Endothelial cell of umbilical vein (primary cell): ENCODE measurements at regions not wholly inside any gene's neighbourhood (a gene's known extent, or its start where the extent isn't known, plus 50 kb on each side); places are given as distances from the start of the nearest gene placed in this dataset.

Source experiments
- BruUV-seq: library from RNA; stranded (reverse); fragments of 400-500 nt; replicated peaks from 2 replicates; lab custom pipeline; 2021; lab: Mats Ljungman, UMichigan
- CTCF ChIA-PET: fragments of 300-600, 350-600 bp; sonication (Branson Sonifier 250); formaldehyde crosslinking; loops from one replicate; lab custom pipeline; 2021; ENCODE audit warnings: antibody characterized with exemption, inconsistent platforms; lab: Charles Lee
- POLR2A ChIA-PET: fragments of 300-600, 350-600 bp; sonication (Branson Sonifier 250); formaldehyde crosslinking; loops from one replicate; lab custom pipeline; 2021; ENCODE audit warnings: antibody characterized with exemption, inconsistent platforms; lab: Charles Lee
- DNase-seq: peaks from one replicate; pipeline ENCODE4 v3.0.0-alpha.2; 2011; ENCODE audit warnings: low read depth, low spot score
- FAIRE-seq: peaks from 2 replicates; lab custom pipeline; 2011; peaks lifted over from hg19 to GRCh38; lab: Jason Lieb, UNC
- H2AFZ ChIP-seq: 2 replicates; pipeline ENCODE4 v1.6.0; 2012; ENCODE audit warnings: low read depth, low read length, control low read depth, inconsistent platforms
- H3K27ac ChIP-seq: 2 replicates; pipeline ENCODE4 v1.5.1; 2011; ENCODE audit warnings: low read depth, mild to moderate bottlenecking, control low read depth, low read length, moderate library complexity; ENCODE audit not compliant: insufficient read depth
- H3K27me3 ChIP-seq, 2 experiments: 2 replicates each; pipeline versions ENCODE4 v1.6.0 to v1.6.1; 2011; ENCODE audit warnings: low read length in 2 of 2, mixed read lengths in 1 of 2; ENCODE audit not compliant: control insufficient read depth in 2 of 2, insufficient read depth in 2 of 2
- H3K36me3 ChIP-seq, 2 experiments: 2 replicates in 1 of 2; 3 replicates in 1 of 2; pipeline ENCODE4 v1.5.1; 2011; ENCODE audit warnings: low read length in 2 of 2, mild to moderate bottlenecking in 1 of 2, moderate library complexity in 1 of 2; ENCODE audit not compliant: control insufficient read depth in 2 of 2, insufficient read depth in 2 of 2; ENCODE audit errors: extremely low read depth in 1 of 2
- H3K4me1 ChIP-seq: 3 replicates; pipeline ENCODE4 v1.5.1; 2011; ENCODE audit warnings: mild to moderate bottlenecking, low read length; ENCODE audit not compliant: control insufficient read depth, insufficient read depth; ENCODE audit errors: extremely low read depth
- H3K4me2 ChIP-seq: 2 replicates; pipeline ENCODE4 v1.6.1; 2011; ENCODE audit warnings: low read length, control low read depth, mixed read lengths; ENCODE audit not compliant: insufficient read depth
- H3K4me3 ChIP-seq, 3 experiments: fragments of 200-600 bp in 1 of 3; sonication (generic), shearing (Covaris generic) in 1 of 3; replicated peaks in 1 of 3; 2 replicates each; pipeline ENCODE4 v1.5.1; 2011 to 2016; ENCODE audit warnings: control low read depth in 3 of 3, low read length in 3 of 3, mild to moderate bottlenecking in 2 of 3, inconsistent platforms in 1 of 3, low read depth in 1 of 3, moderate library complexity in 1 of 3; ENCODE audit not compliant: insufficient read depth in 1 of 3
- H3K79me2 ChIP-seq: 2 replicates; pipeline ENCODE4 v1.6.0; 2012; ENCODE audit warnings: low read length, inconsistent platforms; ENCODE audit not compliant: control insufficient read depth, insufficient read depth
- H3K9ac ChIP-seq: replicated peaks from 2 replicates; pipeline ENCODE3; 2011; ENCODE audit warnings: low read length, control low read depth; ENCODE audit not compliant: insufficient read depth; ENCODE audit errors: extremely low read depth
- H3K9me1 ChIP-seq: replicated peaks from 3 replicates; pipeline ENCODE4 v1.6.0; 2011; ENCODE audit warnings: mild to moderate bottlenecking, low read length; ENCODE audit not compliant: control insufficient read depth, insufficient read depth; ENCODE audit errors: extremely low read depth
- H3K9me3 ChIP-seq: replicated peaks from 2 replicates; pipeline ENCODE4 v1.5.1; 2012; ENCODE audit warnings: low read length, inconsistent platforms; ENCODE audit not compliant: control insufficient read depth, insufficient read depth
- H4K20me1 ChIP-seq: replicated peaks from 2 replicates; pipeline ENCODE3; 2011; ENCODE audit warnings: mild to moderate bottlenecking, low read length; ENCODE audit not compliant: control insufficient read depth, insufficient read depth; ENCODE audit errors: extremely low read depth
- EZH2 ChIP-seq: IDR thresholded peaks from 2 replicates; pipeline ENCODE4 v1.6.1; 2012; ENCODE audit warnings: borderline replicate concordance, low read depth, mild to moderate bottlenecking, moderate library complexity, low read length, inconsistent platforms; ENCODE audit not compliant: severe bottlenecking
- FOS ChIP-seq: IDR thresholded peaks from 2 replicates; pipeline ENCODE4 v1.6.1; 2011; ENCODE audit warnings: mild to moderate bottlenecking, low read length, moderate library complexity, borderline replicate concordance; ENCODE audit not compliant: insufficient read depth
- GATA2 ChIP-seq: IDR thresholded peaks from 2 replicates; pipeline ENCODE4 v1.7.0; 2011; ENCODE audit warnings: low read depth, mild to moderate bottlenecking, moderate library complexity, mixed read lengths, low read length; ENCODE audit not compliant: insufficient read length, insufficient read depth
- JUN ChIP-seq: IDR thresholded peaks from 2 replicates; pipeline ENCODE4 v1.6.1; 2011; ENCODE audit warnings: borderline replicate concordance, low read depth; ENCODE audit not compliant: insufficient read length, insufficient read depth
- MYC ChIP-seq: IDR thresholded peaks from one replicate; pipeline ENCODE4 v1.6.1; 2011; ENCODE audit warnings: mild to moderate bottlenecking, low read depth, low read length
- POLR2A ChIP-seq: IDR thresholded peaks from 2 replicates; pipeline ENCODE4 v1.6.1; 2012; ENCODE audit warnings: low read depth, mild to moderate bottlenecking, control low read depth, low read length
- POLR2AphosphoS5 ChIP-seq: IDR thresholded peaks from 2 replicates; pipeline ENCODE4 v1.6.1; 2012; ENCODE audit warnings: low read depth, mild to moderate bottlenecking, control low read depth, low read length, moderate library complexity; ENCODE audit not compliant: insufficient read depth
- dilution Hi-C: fragments of 300-500 bp; cut with MboI; formaldehyde crosslinking; loops from one replicate; pipeline ENCODE4 v1.15.0; 2019; ENCODE audit warnings: low sequenced_read_pairs; ENCODE audit not compliant: extremely low pct_ligation_motif_present
- intact Hi-C: fragments of 100-400 bp; cut with micrococcal nuclease; formaldehyde crosslinking; loops from one replicate; pipeline ENCODE4 v1.10.0; 2022
- TF ChIP-seq, protein P1 (sequence below): IDR thresholded peaks from 2 replicates; pipeline ENCODE4 v1.6.1; 2011; ENCODE audit not compliant: insufficient read depth, insufficient read length
- TF ChIP-seq, protein P2 (sequence below), 2 donors: IDR thresholded peaks; 1 replicate in 1 of 2; 2 replicates in 1 of 2; pipeline ENCODE4 v1.5.1; 2011; ENCODE audit warnings: low read length in 2 of 2, mild to moderate bottlenecking in 2 of 2, moderate library complexity in 2 of 2, control low read depth in 1 of 2, inconsistent platforms in 1 of 2, low read depth in 1 of 2; ENCODE audit not compliant: insufficient read depth in 1 of 2; ENCODE audit errors: extremely low read depth in 1 of 2

DNA sequence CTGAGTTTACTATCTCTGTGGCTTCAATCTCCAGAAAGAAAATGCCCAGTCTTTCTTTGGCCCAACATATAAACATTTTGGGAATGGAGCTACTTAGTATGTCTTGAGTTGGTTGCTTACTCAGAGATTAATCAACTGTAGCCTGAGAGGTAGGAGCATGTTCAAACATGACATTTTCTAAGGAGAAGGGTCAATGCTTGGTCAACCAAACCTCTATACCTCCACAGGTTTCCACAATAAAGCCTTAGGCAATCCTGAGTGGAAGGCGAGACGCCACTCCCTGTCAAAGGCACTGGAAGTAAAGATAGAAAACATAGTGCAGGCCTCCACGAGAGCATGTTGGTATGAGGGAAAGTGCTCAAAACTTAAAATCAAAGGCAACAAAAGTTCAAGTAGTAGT lies 411.4 kb downstream of the KCTD16 start:
- no peaks in the 10 kb centered on the region for H3K9me1 ChIP-seq
- H3K4me1 ChIP-seq, result no peaks in the 10 kb centered on the region
- no peaks in the 10 kb centered on the region for H3K27me3 ChIP-seq
- no peak overlapping the region for H2AFZ ChIP-seq
- POLR2A ChIA-PET, result no interaction called here
- DNase-seq, result no peak
- H3K79me2 ChIP-seq, result no peaks in the 10 kb centered on the region
- CTCF ChIA-PET, result no interaction called here
- TF ChIP-seq GATA2 (no peak), JUN (no peak), POLR2AphosphoS5 (no peak), POLR2A (no peak), FOS (no peak), EZH2 (no peak), MYC (no peak)
- TF ChIP-seq, protein P1, sequence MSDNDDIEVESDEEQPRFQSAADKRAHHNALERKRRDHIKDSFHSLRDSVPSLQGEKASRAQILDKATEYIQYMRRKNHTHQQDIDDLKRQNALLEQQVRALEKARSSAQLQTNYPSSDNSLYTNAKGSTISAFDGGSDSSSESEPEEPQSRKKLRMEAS, result no peak
- TF ChIP-seq, protein P2, sequence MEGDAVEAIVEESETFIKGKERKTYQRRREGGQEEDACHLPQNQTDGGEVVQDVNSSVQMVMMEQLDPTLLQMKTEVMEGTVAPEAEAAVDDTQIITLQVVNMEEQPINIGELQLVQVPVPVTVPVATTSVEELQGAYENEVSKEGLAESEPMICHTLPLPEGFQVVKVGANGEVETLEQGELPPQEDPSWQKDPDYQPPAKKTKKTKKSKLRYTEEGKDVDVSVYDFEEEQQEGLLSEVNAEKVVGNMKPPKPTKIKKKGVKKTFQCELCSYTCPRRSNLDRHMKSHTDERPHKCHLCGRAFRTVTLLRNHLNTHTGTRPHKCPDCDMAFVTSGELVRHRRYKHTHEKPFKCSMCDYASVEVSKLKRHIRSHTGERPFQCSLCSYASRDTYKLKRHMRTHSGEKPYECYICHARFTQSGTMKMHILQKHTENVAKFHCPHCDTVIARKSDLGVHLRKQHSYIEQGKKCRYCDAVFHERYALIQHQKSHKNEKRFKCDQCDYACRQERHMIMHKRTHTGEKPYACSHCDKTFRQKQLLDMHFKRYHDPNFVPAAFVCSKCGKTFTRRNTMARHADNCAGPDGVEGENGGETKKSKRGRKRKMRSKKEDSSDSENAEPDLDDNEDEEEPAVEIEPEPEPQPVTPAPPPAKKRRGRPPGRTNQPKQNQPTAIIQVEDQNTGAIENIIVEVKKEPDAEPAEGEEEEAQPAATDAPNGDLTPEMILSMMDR (IDR thresholded peaks at IDR 0.05; ENCODE audit: extremely low read depth in 1 of 2, insufficient read depth in 1 of 2, low read depth in 1 of 2, low read length in 2 of 2), result no peak
- intact Hi-C loops, result no loop called here
- no peaks in the 10 kb centered on the region for H4K20me1 ChIP-seq
- no peak overlapping the region for H3K4me3 ChIP-seq
- no peaks in the 10 kb centered on the region for H3K9me3 ChIP-seq
- no TSS peak for BruUV-seq
- dilution Hi-C loops, result no loop called here
- H3K9ac ChIP-seq, result no peak overlapping the region
- no peak for FAIRE-seq
- no peak overlapping the region for H3K27ac ChIP-seq
- H3K36me3 ChIP-seq, result no peaks in the 10 kb centered on the region
- H3K4me2 ChIP-seq, result no peak overlapping the region
